Suprapubic skin (tissue), 4 donors: ENCODE measurements at regions not wholly inside any gene's neighbourhood (a gene's known extent, or its start where the extent isn't known, plus 50 kb on each side); places are given as distances from the start of the nearest gene placed in this dataset.

Experiments used
- DNase-seq, 2 donors: peaks; one replicate each; pipeline ENCODE4 v3.0.0-alpha.2; 2019; ENCODE audit warnings: low spot score in 2 of 2
- H3K27ac ChIP-seq: fragments of 200-600 bp; sonication (generic); one replicate; pipeline ENCODE4 v1.5.1; 2019
- H3K27me3 ChIP-seq: fragments of 200-600 bp; sonication (generic); one replicate; pipeline ENCODE4 v1.5.1; 2019
- H3K36me3 ChIP-seq: fragments of 200-600 bp; sonication (generic); one replicate; pipeline ENCODE4 v1.5.1; 2019
- H3K4me1 ChIP-seq: fragments of 200-600 bp; sonication (generic); one replicate; pipeline ENCODE4 v1.5.1; 2019
- H3K4me3 ChIP-seq: fragments of 200-600 bp; sonication (generic); one replicate; pipeline ENCODE4 v1.5.1; 2019; ENCODE audit warnings: mild to moderate bottlenecking
- H3K9me3 ChIP-seq: fragments of 200-600 bp; sonication (generic); one replicate; pipeline ENCODE4 v1.5.1; 2019
- CTCF ChIP-seq, 2 donors: fragments of 200-600 bp in 1 of 2; fragments of 450-650 bp in 1 of 2; sonication (generic) in 1 of 2; IDR thresholded peaks; one replicate each; pipeline ENCODE4 v1.5.1; 2016 to 2019; ENCODE audit warnings: antibody characterized with exemption in 2 of 2, mild to moderate bottlenecking in 1 of 2, moderate library complexity in 1 of 2
- EP300 ChIP-seq: sonication (generic); formaldehyde crosslinking; IDR thresholded peaks from one replicate; pipeline ENCODE4 v1.6.1; 2017; ENCODE audit warnings: antibody characterized with exemption
- POLR2A ChIP-seq, 2 donors: fragments of 450-650 bp; IDR thresholded peaks; one replicate each; pipeline ENCODE4 v1.6.1; 2017; ENCODE audit warnings: antibody characterized with exemption in 2 of 2, mild to moderate bottlenecking in 2 of 2, moderate library complexity in 2 of 2
- POLR2AphosphoS5 ChIP-seq, 3 donors: sonication (generic); formaldehyde crosslinking; IDR thresholded peaks; one replicate each; pipeline ENCODE4 v1.6.1; 2017; ENCODE audit warnings: antibody characterized with exemption in 3 of 3
- WGBS: methylation state at CpG from one replicate; pipeline ENCODE4 v1.1.5; 2018; 5-methylcytosine and 5-hydroxymethylcytosine counted together

- 86% methylated on average over 11 of the region's 11 CpGs for WGBS
- DNase-seq, result no peak
- H3K4me1 ChIP-seq, result peaks cover 74% of the 10 kb centered on the region
- H3K27ac ChIP-seq, result peak overlapping the region; percentile 15
- H3K27me3 ChIP-seq, result no peaks in the 10 kb centered on the region
- H3K9me3 ChIP-seq, result no peaks in the 10 kb centered on the region
- TF ChIP-seq EP300, result no peak
- no peak for TF ChIP-seq POLR2A (IDR thresholded peaks at IDR 0.05)
- TF ChIP-seq POLR2AphosphoS5 (IDR thresholded peaks at IDR 0.05), result no peak
- TF ChIP-seq CTCF (IDR thresholded peaks at IDR 0.05), result no peak
- H3K4me3 ChIP-seq, result no peak overlapping the region
- H3K36me3 ChIP-seq, result peaks cover 9% of the 10 kb centered on the region
Measured at GRCh38 chr7:130918129-130919052, 184.4 kb upstream of the KLF14 start.

GRCh38 chr7:130919316-130920103 is 185.5 kb upstream of the KLF14 start:
- WGBS, result 90% methylated on average over 2 of the region's 2 CpGs
- Histone ChIP-seq H3K27me3 (no peaks in the 10 kb centered on the region), H3K27ac (peak overlapping the region; percentile 15), H3K9me3 (no peaks in the 10 kb centered on the region), H3K4me3 (no peak overlapping the region), H3K36me3 (peaks cover 9% of the 10 kb centered on the region), H3K4me1 (peaks cover 73% of the 10 kb centered on the region)
- no peak for DNase-seq
- TF ChIP-seq EP300 (no peak), POLR2A (IDR thresholded peaks at IDR 0.05) (no peak), CTCF (IDR thresholded peaks at IDR 0.05) (no peak), POLR2AphosphoS5 (IDR thresholded peaks at IDR 0.05) (no peak)

- H3K27me3 ChIP-seq, result no peaks in the 10 kb centered on the region
- TF ChIP-seq POLR2A (IDR thresholded peaks at IDR 0.05), result no peak
- TF ChIP-seq EP300, result no peak
- TF ChIP-seq POLR2AphosphoS5 (IDR thresholded peaks at IDR 0.05), result no peak
- no peak for TF ChIP-seq CTCF (IDR thresholded peaks at IDR 0.05)
- H3K27ac ChIP-seq, result no peak overlapping the region
- H3K36me3 ChIP-seq, result peaks cover 9% of the 10 kb centered on the region
- WGBS, result 81% methylated on average over 3 of the region's 3 CpGs
- no peaks in the 10 kb centered on the region for H3K9me3 ChIP-seq
- no peak overlapping the region for H3K4me3 ChIP-seq
- peaks cover 70% of the 10 kb centered on the region for H3K4me1 ChIP-seq
- no peak for DNase-seq
Measured at GRCh38 chr7:130920122-130920521, 186.1 kb upstream of the KLF14 start.

GRCh38 chr7:130921391-130922180 is 187.6 kb upstream of the KLF14 start:
- peaks cover 55% of the 10 kb centered on the region for H3K4me1 ChIP-seq
- TF ChIP-seq POLR2AphosphoS5 (IDR thresholded peaks at IDR 0.05) (no peak), EP300 (no peak), CTCF (IDR thresholded peaks at IDR 0.05) (no peak)
- H3K36me3 ChIP-seq, result peaks cover 9% of the 10 kb centered on the region
- peak overlapping the region; percentile 13 for H3K4me3 ChIP-seq
- 80% methylated on average over 22 of the region's 23 CpGs for WGBS
- H3K9me3 ChIP-seq, result no peaks in the 10 kb centered on the region
- H3K27me3 ChIP-seq, result no peaks in the 10 kb centered on the region
- H3K27ac ChIP-seq, result peak overlapping the region; percentile 70
- no peak for DNase-seq
